ENCODE measurements at regions not wholly inside any gene's neighbourhood (a gene's known extent, or its start where the extent isn't known, plus 50 kb on each side); places are given as distances from the start of the nearest gene placed in this dataset.

DNA sequence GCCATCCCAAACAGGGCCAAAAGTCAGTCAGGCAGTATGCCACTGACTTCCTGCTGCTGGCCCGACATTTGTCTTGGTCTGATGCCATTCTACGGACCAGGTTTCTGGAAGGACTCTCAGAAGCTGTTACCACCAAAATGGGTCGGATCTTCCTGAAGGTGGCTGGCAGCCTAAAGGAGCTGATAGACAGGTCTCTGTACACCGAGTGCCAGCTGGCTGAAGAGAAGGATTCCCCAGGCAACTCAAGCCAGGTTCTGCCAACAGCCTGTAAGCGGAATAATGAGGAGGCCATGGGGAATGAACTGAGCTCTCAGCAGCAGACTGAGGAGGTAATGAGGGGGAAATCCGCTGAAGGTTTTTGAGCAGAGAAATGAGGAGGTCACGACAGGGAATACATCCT, 95.7 kb downstream of the RTL9 start:
- no peaks in the 10 kb centered on the region for H3K9me1 ChIP-seq (replicated peaks; ENCODE audit: control insufficient read depth, extremely low read depth, insufficient read depth, low read length)
- H3K4me2 ChIP-seq (ENCODE audit: insufficient read depth, low read length), result no peak overlapping the region
- no peak overlapping the region for H3K4me3 ChIP-seq (replicated peaks in 1 of 3; ENCODE audit: insufficient read depth in 1 of 3, low read depth in 1 of 3, low read length in 3 of 3)
- H3K4me1 ChIP-seq (ENCODE audit: control insufficient read depth, extremely low read depth, insufficient read depth, low read length), result no peaks in the 10 kb centered on the region
- DNase-seq (ENCODE audit: low read depth, low spot score) (no peak), FAIRE-seq (no peak)
- H3K27ac ChIP-seq (ENCODE audit: insufficient read depth, low read depth, low read length), result no peak overlapping the region
- no TSS peak for BruUV-seq (replicated peaks)
- no peak overlapping the region for H3K9ac ChIP-seq (replicated peaks; ENCODE audit: extremely low read depth, insufficient read depth, low read length)
- H4K20me1 ChIP-seq (replicated peaks; ENCODE audit: control insufficient read depth, extremely low read depth, insufficient read depth, low read length), result no peaks in the 10 kb centered on the region
- no peaks in the 10 kb centered on the region for H3K79me2 ChIP-seq (ENCODE audit: control insufficient read depth, insufficient read depth, low read length)
- no peaks in the 10 kb centered on the region for H3K27me3 ChIP-seq (ENCODE audit: control insufficient read depth in 2 of 2, insufficient read depth in 2 of 2, low read length in 2 of 2)
- intact Hi-C loops (cut with micrococcal nuclease), result no loop called here
- ChIA-PET CTCF (no interaction called here), POLR2A (no interaction called here)
- TF ChIP-seq GATA2 (IDR thresholded peaks at IDR 0.05; ENCODE audit: insufficient read depth, insufficient read length, low read depth, low read length) (no peak), POLR2A (IDR thresholded peaks at IDR 0.05; ENCODE audit: low read depth, low read length) (no peak), EZH2 (IDR thresholded peaks at IDR 0.05; ENCODE audit: borderline replicate concordance, low read depth, low read length, severe bottlenecking) (no peak), JUN (IDR thresholded peaks at IDR 0.05; ENCODE audit: borderline replicate concordance, insufficient read depth, insufficient read length, low read depth) (no peak), MAX (IDR thresholded peaks at IDR 0.05; ENCODE audit: insufficient read depth, insufficient read length) (no peak), POLR2AphosphoS5 (IDR thresholded peaks at IDR 0.05; ENCODE audit: insufficient read depth, low read depth, low read length) (no peak), FOS (IDR thresholded peaks at IDR 0.05; ENCODE audit: borderline replicate concordance, insufficient read depth, low read length) (no peak), MYC (IDR thresholded peaks at IDR 0.05; ENCODE audit: low read depth, low read length) (no peak)
- TF ChIP-seq, protein P1, sequence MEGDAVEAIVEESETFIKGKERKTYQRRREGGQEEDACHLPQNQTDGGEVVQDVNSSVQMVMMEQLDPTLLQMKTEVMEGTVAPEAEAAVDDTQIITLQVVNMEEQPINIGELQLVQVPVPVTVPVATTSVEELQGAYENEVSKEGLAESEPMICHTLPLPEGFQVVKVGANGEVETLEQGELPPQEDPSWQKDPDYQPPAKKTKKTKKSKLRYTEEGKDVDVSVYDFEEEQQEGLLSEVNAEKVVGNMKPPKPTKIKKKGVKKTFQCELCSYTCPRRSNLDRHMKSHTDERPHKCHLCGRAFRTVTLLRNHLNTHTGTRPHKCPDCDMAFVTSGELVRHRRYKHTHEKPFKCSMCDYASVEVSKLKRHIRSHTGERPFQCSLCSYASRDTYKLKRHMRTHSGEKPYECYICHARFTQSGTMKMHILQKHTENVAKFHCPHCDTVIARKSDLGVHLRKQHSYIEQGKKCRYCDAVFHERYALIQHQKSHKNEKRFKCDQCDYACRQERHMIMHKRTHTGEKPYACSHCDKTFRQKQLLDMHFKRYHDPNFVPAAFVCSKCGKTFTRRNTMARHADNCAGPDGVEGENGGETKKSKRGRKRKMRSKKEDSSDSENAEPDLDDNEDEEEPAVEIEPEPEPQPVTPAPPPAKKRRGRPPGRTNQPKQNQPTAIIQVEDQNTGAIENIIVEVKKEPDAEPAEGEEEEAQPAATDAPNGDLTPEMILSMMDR (IDR thresholded peaks at IDR 0.05; ENCODE audit: extremely low read depth in 1 of 2, insufficient read depth in 1 of 2, low read depth in 1 of 2, low read length in 2 of 2), result no peak
- no peak overlapping the region for H2AFZ ChIP-seq (ENCODE audit: low read depth, low read length)
- no peaks in the 10 kb centered on the region for H3K9me3 ChIP-seq (replicated peaks; ENCODE audit: control insufficient read depth, insufficient read depth, low read length)
- dilution Hi-C loops (cut with MboI; ENCODE audit: extremely low pct_ligation_motif_present, low sequenced_read_pairs), result no loop called here
- H3K36me3 ChIP-seq (ENCODE audit: control insufficient read depth in 2 of 2, extremely low read depth in 1 of 2, insufficient read depth in 2 of 2, low read length in 2 of 2), result no peaks in the 10 kb centered on the region
